ENCODE measurements at regions not wholly inside any gene's neighbourhood (a gene's known extent, or its start where the extent isn't known, plus 50 kb on each side); places are given as distances from the start of the nearest gene placed in this dataset.
"Not testable (repeated sequence)": the region's sequence is repeated elsewhere in the genome, so short reads cannot be mapped to it uniquely, and the experiment has no call there.

DNA sequence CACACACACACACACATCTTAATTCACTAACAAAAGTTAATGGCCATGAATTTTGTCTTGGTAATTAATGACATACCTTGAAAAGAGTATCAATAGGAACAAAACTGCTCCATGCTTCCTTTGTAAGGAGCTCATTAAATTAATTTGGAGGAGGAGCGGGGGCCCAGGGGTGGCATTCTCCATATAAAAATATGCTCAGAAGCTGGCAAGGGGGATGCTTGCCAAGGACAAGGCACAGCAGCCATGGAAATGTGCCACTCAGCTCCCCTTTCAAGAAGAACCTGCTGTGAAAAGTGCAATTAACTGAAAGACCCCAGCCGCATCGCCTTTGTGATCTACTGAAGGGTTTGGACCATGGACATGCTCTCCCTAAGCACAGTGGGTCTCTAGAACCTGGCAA lies 385.9 kb upstream of the API5 start:
- no peak overlapping the region for H3K4me2 ChIP-seq (ENCODE audit: low read length)
- H3K79me2 ChIP-seq (replicated peaks; ENCODE audit: insufficient read depth, low read length), result no peaks in the 10 kb centered on the region
- no peak overlapping the region for H3K27ac ChIP-seq (ENCODE audit: low read length)
- H3K9me2 ChIP-seq (ENCODE audit: insufficient read depth, low read length), result no peaks in the 10 kb centered on the region
- no peaks in the 10 kb centered on the region for H4K20me1 ChIP-seq (ENCODE audit: insufficient read depth)
- H2AFZ ChIP-seq (ENCODE audit: low read depth, low read length), result no peak overlapping the region
- H3K27me3 ChIP-seq (ENCODE audit: insufficient read depth, low read depth, low read length), result no peaks in the 10 kb centered on the region
- H3K9me3 ChIP-seq (ENCODE audit: low read length), result no peaks in the 10 kb centered on the region
- H3K4me3 ChIP-seq (ENCODE audit: low read length), result no peak overlapping the region
- TF ChIP-seq EZH2 (IDR thresholded peaks at IDR 0.05; ENCODE audit: borderline replicate concordance, insufficient read depth, low read length, poor library complexity, severe bottlenecking) (no peak), RAD21 (conservative IDR thresholded peaks at IDR 0.05) (no peak), POLR2AphosphoS5 (IDR thresholded peaks at IDR 0.05) (no peak), SMC3 (conservative IDR thresholded peaks at IDR 0.05; ENCODE audit: poor library complexity) (no peak), TAF1 (IDR thresholded peaks at IDR 0.05; ENCODE audit: low read depth) (no peak), EP300 (conservative IDR thresholded peaks at IDR 0.05; ENCODE audit: poor library complexity, severe bottlenecking) (no peak)
- TF ChIP-seq, protein P1, sequence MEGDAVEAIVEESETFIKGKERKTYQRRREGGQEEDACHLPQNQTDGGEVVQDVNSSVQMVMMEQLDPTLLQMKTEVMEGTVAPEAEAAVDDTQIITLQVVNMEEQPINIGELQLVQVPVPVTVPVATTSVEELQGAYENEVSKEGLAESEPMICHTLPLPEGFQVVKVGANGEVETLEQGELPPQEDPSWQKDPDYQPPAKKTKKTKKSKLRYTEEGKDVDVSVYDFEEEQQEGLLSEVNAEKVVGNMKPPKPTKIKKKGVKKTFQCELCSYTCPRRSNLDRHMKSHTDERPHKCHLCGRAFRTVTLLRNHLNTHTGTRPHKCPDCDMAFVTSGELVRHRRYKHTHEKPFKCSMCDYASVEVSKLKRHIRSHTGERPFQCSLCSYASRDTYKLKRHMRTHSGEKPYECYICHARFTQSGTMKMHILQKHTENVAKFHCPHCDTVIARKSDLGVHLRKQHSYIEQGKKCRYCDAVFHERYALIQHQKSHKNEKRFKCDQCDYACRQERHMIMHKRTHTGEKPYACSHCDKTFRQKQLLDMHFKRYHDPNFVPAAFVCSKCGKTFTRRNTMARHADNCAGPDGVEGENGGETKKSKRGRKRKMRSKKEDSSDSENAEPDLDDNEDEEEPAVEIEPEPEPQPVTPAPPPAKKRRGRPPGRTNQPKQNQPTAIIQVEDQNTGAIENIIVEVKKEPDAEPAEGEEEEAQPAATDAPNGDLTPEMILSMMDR (IDR thresholded peaks at IDR 0.05; ENCODE audit: poor library complexity, severe bottlenecking), result no peak
- TF ChIP-seq, protein P2, sequence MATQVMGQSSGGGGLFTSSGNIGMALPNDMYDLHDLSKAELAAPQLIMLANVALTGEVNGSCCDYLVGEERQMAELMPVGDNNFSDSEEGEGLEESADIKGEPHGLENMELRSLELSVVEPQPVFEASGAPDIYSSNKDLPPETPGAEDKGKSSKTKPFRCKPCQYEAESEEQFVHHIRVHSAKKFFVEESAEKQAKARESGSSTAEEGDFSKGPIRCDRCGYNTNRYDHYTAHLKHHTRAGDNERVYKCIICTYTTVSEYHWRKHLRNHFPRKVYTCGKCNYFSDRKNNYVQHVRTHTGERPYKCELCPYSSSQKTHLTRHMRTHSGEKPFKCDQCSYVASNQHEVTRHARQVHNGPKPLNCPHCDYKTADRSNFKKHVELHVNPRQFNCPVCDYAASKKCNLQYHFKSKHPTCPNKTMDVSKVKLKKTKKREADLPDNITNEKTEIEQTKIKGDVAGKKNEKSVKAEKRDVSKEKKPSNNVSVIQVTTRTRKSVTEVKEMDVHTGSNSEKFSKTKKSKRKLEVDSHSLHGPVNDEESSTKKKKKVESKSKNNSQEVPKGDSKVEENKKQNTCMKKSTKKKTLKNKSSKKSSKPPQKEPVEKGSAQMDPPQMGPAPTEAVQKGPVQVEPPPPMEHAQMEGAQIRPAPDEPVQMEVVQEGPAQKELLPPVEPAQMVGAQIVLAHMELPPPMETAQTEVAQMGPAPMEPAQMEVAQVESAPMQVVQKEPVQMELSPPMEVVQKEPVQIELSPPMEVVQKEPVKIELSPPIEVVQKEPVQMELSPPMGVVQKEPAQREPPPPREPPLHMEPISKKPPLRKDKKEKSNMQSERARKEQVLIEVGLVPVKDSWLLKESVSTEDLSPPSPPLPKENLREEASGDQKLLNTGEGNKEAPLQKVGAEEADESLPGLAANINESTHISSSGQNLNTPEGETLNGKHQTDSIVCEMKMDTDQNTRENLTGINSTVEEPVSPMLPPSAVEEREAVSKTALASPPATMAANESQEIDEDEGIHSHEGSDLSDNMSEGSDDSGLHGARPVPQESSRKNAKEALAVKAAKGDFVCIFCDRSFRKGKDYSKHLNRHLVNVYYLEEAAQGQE (IDR thresholded peaks at IDR 0.05; ENCODE audit: borderline replicate concordance), result no peak
- no peaks in the 10 kb centered on the region for H3F3A ChIP-seq (ENCODE audit: insufficient read depth, low read length, poor library complexity, severe bottlenecking)
- H3K9ac ChIP-seq (ENCODE audit: low read length), result no peak overlapping the region
- no peaks in the 10 kb centered on the region for H3K36me3 ChIP-seq (ENCODE audit: insufficient read depth, low read length)

DNA sequence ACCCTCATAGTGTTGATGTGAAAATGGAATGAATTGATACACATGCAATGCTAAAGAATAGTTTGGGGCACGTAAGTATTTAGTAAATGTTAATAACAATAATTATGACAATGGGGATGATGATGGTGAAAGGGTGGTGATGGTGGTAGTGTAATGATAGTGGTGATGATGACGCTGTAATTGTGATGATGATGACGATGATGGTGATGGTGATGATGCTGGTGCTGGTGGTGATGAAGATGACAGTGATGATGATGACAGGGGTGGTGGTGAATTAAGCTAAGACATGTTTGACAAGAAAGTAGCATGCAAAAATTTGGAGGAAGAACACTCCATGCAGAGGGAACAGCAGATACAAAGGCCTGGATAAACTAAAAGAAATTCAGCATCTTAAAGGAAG lies 364.4 kb upstream of the API5 start:
- Histone ChIP-seq H3K4me3 (ENCODE audit: low read length) (no peak overlapping the region), H3K27me3 (ENCODE audit: insufficient read depth, low read depth, low read length) (no peaks in the 10 kb centered on the region), H3K4me2 (ENCODE audit: low read length) (no peak overlapping the region), H2AFZ (ENCODE audit: low read depth, low read length) (no peak overlapping the region), H4K20me1 (ENCODE audit: insufficient read depth) (no peaks in the 10 kb centered on the region), H3K9ac (ENCODE audit: low read length) (no peak overlapping the region), H3K36me3 (ENCODE audit: insufficient read depth, low read length) (no peaks in the 10 kb centered on the region), H3K9me3 (ENCODE audit: low read length) (peaks cover 2% of the 10 kb centered on the region), H3F3A (ENCODE audit: insufficient read depth, low read length, poor library complexity, severe bottlenecking) (no peaks in the 10 kb centered on the region), H3K79me2 (replicated peaks; ENCODE audit: insufficient read depth, low read length) (no peaks in the 10 kb centered on the region), H3K9me2 (ENCODE audit: insufficient read depth, low read length) (no peaks in the 10 kb centered on the region), H3K27ac (ENCODE audit: low read length) (no peak overlapping the region)
- TF ChIP-seq SMC3 (conservative IDR thresholded peaks at IDR 0.05; ENCODE audit: poor library complexity), result no peak
- TF ChIP-seq POLR2AphosphoS5 (IDR thresholded peaks at IDR 0.05), result no peak
- no peak for TF ChIP-seq EP300 (conservative IDR thresholded peaks at IDR 0.05; ENCODE audit: poor library complexity, severe bottlenecking)
- TF ChIP-seq RAD21 (conservative IDR thresholded peaks at IDR 0.05), result no peak
- TF ChIP-seq TAF1 (IDR thresholded peaks at IDR 0.05; ENCODE audit: low read depth), result no peak
- TF ChIP-seq EZH2 (IDR thresholded peaks at IDR 0.05; ENCODE audit: borderline replicate concordance, insufficient read depth, low read length, poor library complexity, severe bottlenecking), result no peak
- TF ChIP-seq MXI1 (conservative IDR thresholded peaks at IDR 0.05; ENCODE audit: poor library complexity, severe bottlenecking), result no peak
- TF ChIP-seq, protein P1 (IDR thresholded peaks at IDR 0.05; ENCODE audit: poor library complexity, severe bottlenecking), result no peak
- TF ChIP-seq, protein P2 (IDR thresholded peaks at IDR 0.05; ENCODE audit: borderline replicate concordance), result no peak

DNA sequence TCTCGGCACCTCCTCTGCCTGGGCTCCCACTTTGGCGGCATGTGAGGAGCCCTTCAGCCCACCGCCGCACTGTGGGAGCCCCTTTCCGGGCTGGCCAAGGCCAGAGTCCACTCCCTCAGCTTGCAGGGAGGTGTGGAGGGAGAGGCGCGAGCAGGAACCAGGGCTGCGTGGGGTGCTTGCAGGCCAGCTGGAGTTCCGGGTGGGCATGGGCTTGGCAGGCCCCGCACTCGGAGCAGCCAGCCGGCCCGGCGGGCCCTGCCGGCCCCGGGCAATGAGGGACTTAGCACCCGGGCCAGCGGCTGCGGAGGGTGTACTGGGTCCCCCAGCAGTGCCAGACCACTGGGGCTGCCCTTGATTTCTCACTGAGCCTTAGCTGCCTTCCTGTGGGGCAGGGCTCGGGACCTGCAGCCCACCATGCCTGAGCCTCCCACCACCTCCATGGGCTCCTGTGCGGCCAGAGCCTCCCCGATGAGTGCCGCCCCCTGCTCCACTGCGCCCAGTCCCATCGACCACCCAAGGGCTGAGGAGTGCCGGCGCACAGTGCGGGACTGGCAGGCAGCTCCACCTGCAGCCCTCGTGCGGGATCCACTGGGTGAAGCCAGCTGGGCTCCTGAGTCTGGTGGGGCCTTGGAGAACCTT lies 361.9 kb upstream of the API5 start:
- H3K4me3 ChIP-seq (ENCODE audit: low read length); H3K27ac ChIP-seq (ENCODE audit: low read length); H3K4me2 ChIP-seq (ENCODE audit: low read length); H3K36me3 ChIP-seq (ENCODE audit: insufficient read depth, low read length); H3K9me2 ChIP-seq (ENCODE audit: insufficient read depth, low read length); H3K9ac ChIP-seq (ENCODE audit: low read length); H3K27me3 ChIP-seq (ENCODE audit: insufficient read depth, low read depth, low read length); H3K79me2 ChIP-seq (replicated peaks; ENCODE audit: insufficient read depth, low read length); H3F3A ChIP-seq (ENCODE audit: insufficient read depth, low read length, poor library complexity, severe bottlenecking); H2AFZ ChIP-seq (ENCODE audit: low read depth, low read length); H4K20me1 ChIP-seq (ENCODE audit: insufficient read depth); H3K9me3 ChIP-seq (ENCODE audit: low read length): not testable (repeated sequence)
